ENCODE measurements at regions not wholly inside any gene's neighbourhood (a gene's known extent, or its start where the extent isn't known, plus 50 kb on each side); places are given as distances from the start of the nearest gene placed in this dataset.

DNA sequence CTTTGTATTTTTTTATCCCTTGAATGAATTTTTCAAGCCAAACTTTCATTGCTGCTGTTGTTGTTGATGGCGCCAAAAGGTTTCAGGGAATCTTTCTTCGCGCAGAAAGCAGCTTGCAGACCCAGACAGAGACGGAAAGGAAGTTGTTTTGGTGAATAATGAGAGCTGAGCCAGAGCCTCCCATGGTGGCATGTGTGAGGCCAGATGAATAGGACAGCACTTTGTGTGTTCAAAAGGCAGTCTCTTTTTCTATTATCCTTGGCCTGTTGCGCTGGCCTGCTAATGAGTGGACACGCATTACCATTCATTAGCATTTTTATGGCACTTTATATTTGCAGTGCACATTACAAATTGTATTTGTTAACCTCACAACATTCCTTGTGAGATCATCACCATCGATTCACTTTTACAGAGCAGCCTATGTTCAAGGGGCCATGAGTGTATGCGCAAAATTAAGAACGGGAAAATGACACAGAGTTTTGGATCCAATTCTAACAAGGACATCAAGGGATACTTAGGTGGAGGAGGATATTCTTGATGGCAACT lies 754.7 kb downstream of the BCL11A start:
- TF ChIP-seq ZNF565 (CRISPR knock-in tag; conservative IDR thresholded peaks at IDR 0.05; ENCODE audit: low read depth), result no peak
- no peak for ATAC-seq

- TF ChIP-seq ZNF8 (CRISPR knock-in tag; IDR thresholded peaks at IDR 0.05) (no peak), PATZ1 (CRISPR knock-in tag; IDR thresholded peaks at IDR 0.05; ENCODE audit: borderline replicate concordance) (no peak), CSDC2 (CRISPR knock-in tag; IDR thresholded peaks at IDR 0.05) (no peak), TOX (CRISPR knock-in tag; IDR thresholded peaks at IDR 0.05; ENCODE audit: borderline replicate concordance) (no peak), TCF4 (CRISPR knock-in tag; IDR thresholded peaks at IDR 0.05; ENCODE audit: borderline replicate concordance) (no peak), TSHZ2 (CRISPR knock-in tag; IDR thresholded peaks at IDR 0.05) (no peak), ARNTL (CRISPR knock-in tag; IDR thresholded peaks at IDR 0.05; ENCODE audit: borderline replicate concordance, low read depth) (no peak), SNAI2 (CRISPR knock-in tag; IDR thresholded peaks at IDR 0.05) (no peak), GLIS3 (CRISPR knock-in tag; IDR thresholded peaks at IDR 0.05) (no peak), ZFP30 (CRISPR knock-in tag; IDR thresholded peaks at IDR 0.05) (no peak), ISL1 (CRISPR knock-in tag; IDR thresholded peaks at IDR 0.05) (no peak), CREB5 (CRISPR knock-in tag; IDR thresholded peaks at IDR 0.05; ENCODE audit: low read depth) (no peak), ZC3H10 (CRISPR knock-in tag; IDR thresholded peaks at IDR 0.05) (no peak), ESRRG (CRISPR knock-in tag; IDR thresholded peaks at IDR 0.05) (no peak), ZNF565 (CRISPR knock-in tag; conservative IDR thresholded peaks at IDR 0.05; ENCODE audit: low read depth) (no peak), BACH2 (CRISPR knock-in tag; IDR thresholded peaks at IDR 0.05; ENCODE audit: borderline replicate concordance) (no peak), OSR1 (CRISPR knock-in tag; IDR thresholded peaks at IDR 0.05) (no peak)
- TF ChIP-seq, protein P1, sequence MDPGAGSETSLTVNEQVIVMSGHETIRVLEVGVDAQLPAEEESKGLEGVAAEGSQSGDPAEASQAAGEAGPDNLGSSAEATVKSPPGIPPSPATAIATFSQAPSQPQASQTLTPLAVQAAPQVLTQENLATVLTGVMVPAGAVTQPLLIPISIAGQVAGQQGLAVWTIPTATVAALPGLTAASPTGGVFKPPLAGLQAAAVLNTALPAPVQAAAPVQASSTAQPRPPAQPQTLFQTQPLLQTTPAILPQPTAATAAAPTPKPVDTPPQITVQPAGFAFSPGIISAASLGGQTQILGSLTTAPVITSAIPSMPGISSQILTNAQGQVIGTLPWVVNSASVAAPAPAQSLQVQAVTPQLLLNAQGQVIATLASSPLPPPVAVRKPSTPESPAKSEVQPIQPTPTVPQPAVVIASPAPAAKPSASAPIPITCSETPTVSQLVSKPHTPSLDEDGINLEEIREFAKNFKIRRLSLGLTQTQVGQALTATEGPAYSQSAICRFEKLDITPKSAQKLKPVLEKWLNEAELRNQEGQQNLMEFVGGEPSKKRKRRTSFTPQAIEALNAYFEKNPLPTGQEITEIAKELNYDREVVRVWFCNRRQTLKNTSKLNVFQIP (CRISPR knock-in tag; IDR thresholded peaks at IDR 0.05; ENCODE audit: borderline replicate concordance, low read depth), result no peak
- TF ChIP-seq, protein P2, sequence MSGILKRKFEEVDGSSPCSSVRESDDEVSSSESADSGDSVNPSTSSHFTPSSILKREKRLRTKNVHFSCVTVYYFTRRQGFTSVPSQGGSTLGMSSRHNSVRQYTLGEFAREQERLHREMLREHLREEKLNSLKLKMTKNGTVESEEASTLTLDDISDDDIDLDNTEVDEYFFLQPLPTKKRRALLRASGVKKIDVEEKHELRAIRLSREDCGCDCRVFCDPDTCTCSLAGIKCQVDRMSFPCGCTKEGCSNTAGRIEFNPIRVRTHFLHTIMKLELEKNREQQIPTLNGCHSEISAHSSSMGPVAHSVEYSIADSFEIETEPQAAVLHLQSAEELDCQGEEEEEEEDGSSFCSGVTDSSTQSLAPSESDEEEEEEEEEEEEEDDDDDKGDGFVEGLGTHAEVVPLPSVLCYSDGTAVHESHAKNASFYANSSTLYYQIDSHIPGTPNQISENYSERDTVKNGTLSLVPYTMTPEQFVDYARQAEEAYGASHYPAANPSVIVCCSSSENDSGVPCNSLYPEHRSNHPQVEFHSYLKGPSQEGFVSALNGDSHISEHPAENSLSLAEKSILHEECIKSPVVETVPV (CRISPR knock-in tag; IDR thresholded peaks at IDR 0.05), result no peak
- no peak for ATAC-seq
These were observed 762.3 kb downstream of the BCL11A start for GRCh38 chr2:59791004-59791618.

- no peak for ATAC-seq
- TF ChIP-seq ESRRG (CRISPR knock-in tag; IDR thresholded peaks at IDR 0.05) (no peak), OSR1 (CRISPR knock-in tag; IDR thresholded peaks at IDR 0.05) (no peak), ZNF70 (CRISPR knock-in tag; IDR thresholded peaks at IDR 0.05) (no peak)
These were observed 763.1 kb downstream of the BCL11A start for GRCh38 chr2:59790186-59791003.
